ENCODE measurements at regions not wholly inside any gene's neighbourhood (a gene's known extent, or its start where the extent isn't known, plus 50 kb on each side); places are given as distances from the start of the nearest gene placed in this dataset.

DNA sequence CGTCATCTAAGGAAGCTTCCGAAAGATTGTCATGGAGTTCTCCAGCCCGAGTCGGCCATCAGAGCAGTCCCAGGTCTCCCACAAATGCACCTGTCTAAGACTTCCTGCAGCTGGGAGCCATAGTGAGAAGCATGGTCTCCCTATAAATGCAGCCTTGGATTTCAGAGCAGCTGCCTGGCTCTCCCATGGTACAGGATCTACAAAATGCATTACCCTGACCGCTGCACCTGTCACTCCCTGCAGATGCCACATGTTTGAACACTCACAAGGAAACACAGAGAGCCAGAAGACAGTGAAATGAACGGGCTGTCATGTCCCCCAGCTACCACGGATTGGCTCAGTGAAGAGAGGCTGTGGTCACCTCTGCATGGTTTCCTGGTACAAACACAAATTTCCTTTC, 702.7 kb downstream of the MED13L start:
- Histone ChIP-seq H3K9ac (replicated peaks; ENCODE audit: extremely low read depth, insufficient read depth, low read length) (no peak overlapping the region), H3K9me1 (replicated peaks; ENCODE audit: control insufficient read depth, extremely low read depth, insufficient read depth, low read length) (no peaks in the 10 kb centered on the region), H4K20me1 (replicated peaks; ENCODE audit: control insufficient read depth, extremely low read depth, insufficient read depth, low read length) (no peaks in the 10 kb centered on the region), H3K27me3 (ENCODE audit: control insufficient read depth in 2 of 2, insufficient read depth in 2 of 2, low read length in 2 of 2) (no peaks in the 10 kb centered on the region), H3K9me3 (replicated peaks; ENCODE audit: control insufficient read depth, insufficient read depth, low read length) (no peaks in the 10 kb centered on the region), H3K4me1 (ENCODE audit: control insufficient read depth, extremely low read depth, insufficient read depth, low read length) (no peaks in the 10 kb centered on the region), H3K4me3 (replicated peaks in 1 of 3; ENCODE audit: insufficient read depth in 1 of 3, low read depth in 1 of 3, low read length in 3 of 3) (no peak overlapping the region), H3K36me3 (ENCODE audit: control insufficient read depth in 2 of 2, extremely low read depth in 1 of 2, insufficient read depth in 2 of 2, low read length in 2 of 2) (no peaks in the 10 kb centered on the region), H2AFZ (ENCODE audit: low read depth, low read length) (no peak overlapping the region), H3K27ac (ENCODE audit: insufficient read depth, low read depth, low read length) (no peak overlapping the region), H3K4me2 (ENCODE audit: insufficient read depth, low read length) (no peak overlapping the region), H3K79me2 (ENCODE audit: control insufficient read depth, insufficient read depth, low read length) (no peaks in the 10 kb centered on the region)
- BruUV-seq (replicated peaks), result no TSS peak
- no peak for FAIRE-seq
- no peak for DNase-seq (ENCODE audit: low read depth, low spot score)
- ChIA-PET CTCF (no interaction called here), POLR2A (no interaction called here)
- dilution Hi-C loops (cut with MboI; ENCODE audit: extremely low pct_ligation_motif_present, low sequenced_read_pairs) (no loop called here), intact Hi-C loops (cut with micrococcal nuclease) (no loop called here)
- TF ChIP-seq, protein P1, sequence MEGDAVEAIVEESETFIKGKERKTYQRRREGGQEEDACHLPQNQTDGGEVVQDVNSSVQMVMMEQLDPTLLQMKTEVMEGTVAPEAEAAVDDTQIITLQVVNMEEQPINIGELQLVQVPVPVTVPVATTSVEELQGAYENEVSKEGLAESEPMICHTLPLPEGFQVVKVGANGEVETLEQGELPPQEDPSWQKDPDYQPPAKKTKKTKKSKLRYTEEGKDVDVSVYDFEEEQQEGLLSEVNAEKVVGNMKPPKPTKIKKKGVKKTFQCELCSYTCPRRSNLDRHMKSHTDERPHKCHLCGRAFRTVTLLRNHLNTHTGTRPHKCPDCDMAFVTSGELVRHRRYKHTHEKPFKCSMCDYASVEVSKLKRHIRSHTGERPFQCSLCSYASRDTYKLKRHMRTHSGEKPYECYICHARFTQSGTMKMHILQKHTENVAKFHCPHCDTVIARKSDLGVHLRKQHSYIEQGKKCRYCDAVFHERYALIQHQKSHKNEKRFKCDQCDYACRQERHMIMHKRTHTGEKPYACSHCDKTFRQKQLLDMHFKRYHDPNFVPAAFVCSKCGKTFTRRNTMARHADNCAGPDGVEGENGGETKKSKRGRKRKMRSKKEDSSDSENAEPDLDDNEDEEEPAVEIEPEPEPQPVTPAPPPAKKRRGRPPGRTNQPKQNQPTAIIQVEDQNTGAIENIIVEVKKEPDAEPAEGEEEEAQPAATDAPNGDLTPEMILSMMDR (IDR thresholded peaks at IDR 0.05; ENCODE audit: extremely low read depth in 1 of 2, insufficient read depth in 1 of 2, low read depth in 1 of 2, low read length in 2 of 2), result no peak
- no peak for TF ChIP-seq POLR2AphosphoS5 (IDR thresholded peaks at IDR 0.05; ENCODE audit: insufficient read depth, low read depth, low read length)
- TF ChIP-seq FOS (IDR thresholded peaks at IDR 0.05; ENCODE audit: borderline replicate concordance, insufficient read depth, low read length), result no peak
- TF ChIP-seq MYC (IDR thresholded peaks at IDR 0.05; ENCODE audit: low read depth, low read length), result no peak
- TF ChIP-seq EZH2 (IDR thresholded peaks at IDR 0.05; ENCODE audit: borderline replicate concordance, low read depth, low read length, severe bottlenecking), result no peak
- no peak for TF ChIP-seq GATA2 (IDR thresholded peaks at IDR 0.05; ENCODE audit: insufficient read depth, insufficient read length, low read depth, low read length)

DNA sequence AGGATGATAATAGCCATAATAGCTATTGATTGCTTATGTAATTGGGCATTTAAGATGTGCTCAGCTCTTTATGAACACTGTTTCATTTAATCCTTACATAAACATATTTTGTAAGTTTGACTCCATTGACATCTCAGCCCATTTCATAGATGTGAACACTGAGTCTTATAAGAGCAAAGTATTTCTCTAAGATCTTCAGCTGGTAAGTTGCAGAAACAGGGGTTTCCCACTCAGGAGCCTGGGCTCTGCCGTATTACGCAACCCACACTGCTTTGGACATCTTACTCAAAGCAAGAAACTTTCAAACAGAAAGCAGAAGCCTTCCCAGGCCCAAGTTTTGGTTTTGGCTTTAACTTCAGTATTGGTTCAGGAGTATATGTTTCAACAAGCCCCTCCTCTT, 705.1 kb downstream of the MED13L start:
- no peak for DNase-seq (ENCODE audit: low read depth, low spot score)
- H3K79me2 ChIP-seq (ENCODE audit: control insufficient read depth, insufficient read depth, low read length), result no peaks in the 10 kb centered on the region
- no peak overlapping the region for H3K9ac ChIP-seq (replicated peaks; ENCODE audit: extremely low read depth, insufficient read depth, low read length)
- BruUV-seq (replicated peaks), result no TSS peak
- H3K27ac ChIP-seq (ENCODE audit: insufficient read depth, low read depth, low read length), result no peak overlapping the region
- H4K20me1 ChIP-seq (replicated peaks; ENCODE audit: control insufficient read depth, extremely low read depth, insufficient read depth, low read length), result no peaks in the 10 kb centered on the region
- no peaks in the 10 kb centered on the region for H3K9me3 ChIP-seq (replicated peaks; ENCODE audit: control insufficient read depth, insufficient read depth, low read length)
- H3K4me2 ChIP-seq (ENCODE audit: insufficient read depth, low read length), result no peak overlapping the region
- no peak overlapping the region for H3K4me3 ChIP-seq (replicated peaks in 1 of 3; ENCODE audit: insufficient read depth in 1 of 3, low read depth in 1 of 3, low read length in 3 of 3)
- H3K27me3 ChIP-seq (ENCODE audit: control insufficient read depth in 2 of 2, insufficient read depth in 2 of 2, low read length in 2 of 2), result no peaks in the 10 kb centered on the region
- H3K36me3 ChIP-seq (ENCODE audit: control insufficient read depth in 2 of 2, extremely low read depth in 1 of 2, insufficient read depth in 2 of 2, low read length in 2 of 2), result no peaks in the 10 kb centered on the region
- H3K4me1 ChIP-seq (ENCODE audit: control insufficient read depth, extremely low read depth, insufficient read depth, low read length), result no peaks in the 10 kb centered on the region
- POLR2A ChIA-PET, result no interaction called here
- H2AFZ ChIP-seq (ENCODE audit: low read depth, low read length), result no peak overlapping the region
- intact Hi-C loops (cut with micrococcal nuclease), result no loop called here
- H3K9me1 ChIP-seq (replicated peaks; ENCODE audit: control insufficient read depth, extremely low read depth, insufficient read depth, low read length), result no peaks in the 10 kb centered on the region
- CTCF ChIA-PET, result interaction anchor here (0.6 kb wide), 1 partner anchor 175 kb away, joined by 3 read pairs; no protein-coding TSS in a partner anchor
- TF ChIP-seq MYC (IDR thresholded peaks at IDR 0.05; ENCODE audit: low read depth, low read length), result no peak
- TF ChIP-seq EZH2 (IDR thresholded peaks at IDR 0.05; ENCODE audit: borderline replicate concordance, low read depth, low read length, severe bottlenecking), result no peak
- TF ChIP-seq FOS (IDR thresholded peaks at IDR 0.05; ENCODE audit: borderline replicate concordance, insufficient read depth, low read length), result no peak
- TF ChIP-seq POLR2A (IDR thresholded peaks at IDR 0.05; ENCODE audit: low read depth, low read length), result no peak
- TF ChIP-seq, protein P2, sequence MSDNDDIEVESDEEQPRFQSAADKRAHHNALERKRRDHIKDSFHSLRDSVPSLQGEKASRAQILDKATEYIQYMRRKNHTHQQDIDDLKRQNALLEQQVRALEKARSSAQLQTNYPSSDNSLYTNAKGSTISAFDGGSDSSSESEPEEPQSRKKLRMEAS (IDR thresholded peaks at IDR 0.05; ENCODE audit: insufficient read depth, insufficient read length), result no peak
- TF ChIP-seq, protein P1 (IDR thresholded peaks at IDR 0.05; ENCODE audit: extremely low read depth in 1 of 2, insufficient read depth in 1 of 2, low read depth in 1 of 2, low read length in 2 of 2), result no peak
- no peak for TF ChIP-seq POLR2AphosphoS5 (IDR thresholded peaks at IDR 0.05; ENCODE audit: insufficient read depth, low read depth, low read length)
- no peak for TF ChIP-seq JUN (IDR thresholded peaks at IDR 0.05; ENCODE audit: borderline replicate concordance, insufficient read depth, insufficient read length, low read depth)
- no peak for TF ChIP-seq GATA2 (IDR thresholded peaks at IDR 0.05; ENCODE audit: insufficient read depth, insufficient read length, low read depth, low read length)
- dilution Hi-C loops (cut with MboI; ENCODE audit: extremely low pct_ligation_motif_present, low sequenced_read_pairs), result no loop called here
- no peak for FAIRE-seq

All from endothelial cell of umbilical vein (primary cell).